Umbilical cord (tissue), 1 donor: ENCODE measurements at regions not wholly inside any gene's neighbourhood (a gene's known extent, or its start where the extent isn't known, plus 50 kb on each side); places are given as distances from the start of the nearest gene placed in this dataset.

Source experiments
- DNase-seq: peaks from one replicate; pipeline ENCODE4 v3.0.0-alpha.2; 2015; ENCODE audit warnings: low spot score

DNA sequence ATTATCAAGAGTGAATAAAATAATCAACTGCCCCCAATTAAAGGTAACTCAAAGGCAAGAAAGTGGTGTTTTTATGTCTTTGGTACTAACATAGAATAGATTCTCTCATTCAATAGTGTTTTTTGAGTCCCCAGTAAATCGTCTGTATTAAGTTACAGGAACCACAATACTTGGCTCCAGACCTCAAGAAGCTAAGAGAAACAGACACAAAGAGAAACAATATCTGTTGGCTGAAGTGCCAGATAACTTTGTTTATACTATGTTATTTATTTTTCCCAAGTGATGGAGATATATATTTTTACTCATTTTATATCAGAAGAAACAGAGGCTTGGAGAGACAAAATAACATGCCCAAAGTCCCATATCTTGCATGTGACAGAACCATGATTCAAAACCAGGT, 201.7 kb upstream of the HNRNPA3 start:
- DNase-seq = no peak

DNA sequence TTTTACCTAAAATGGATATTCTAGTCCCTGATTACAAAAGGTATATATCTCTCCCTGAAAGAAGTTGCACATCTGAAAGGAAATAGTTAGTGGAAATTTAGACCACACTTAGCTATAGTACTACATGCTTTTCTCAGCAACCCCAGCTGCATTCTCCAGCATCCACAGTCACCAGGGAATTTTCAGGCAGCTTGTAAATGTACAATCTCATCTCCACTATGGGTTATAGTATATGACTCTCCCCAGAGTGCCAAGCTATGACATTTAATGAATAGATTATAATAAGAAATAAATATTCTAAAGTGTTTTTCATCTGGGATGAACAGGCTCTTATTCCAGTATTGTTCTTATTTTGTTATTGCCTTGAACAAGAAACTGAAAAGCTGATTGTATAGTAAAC, 197.6 kb upstream of the HNRNPA3 start:
- no peak for DNase-seq

GRCh38 chr2:177015356-177015923, 197.2 kb upstream of the HNRNPA3 start:
- no peak for DNase-seq

DNA sequence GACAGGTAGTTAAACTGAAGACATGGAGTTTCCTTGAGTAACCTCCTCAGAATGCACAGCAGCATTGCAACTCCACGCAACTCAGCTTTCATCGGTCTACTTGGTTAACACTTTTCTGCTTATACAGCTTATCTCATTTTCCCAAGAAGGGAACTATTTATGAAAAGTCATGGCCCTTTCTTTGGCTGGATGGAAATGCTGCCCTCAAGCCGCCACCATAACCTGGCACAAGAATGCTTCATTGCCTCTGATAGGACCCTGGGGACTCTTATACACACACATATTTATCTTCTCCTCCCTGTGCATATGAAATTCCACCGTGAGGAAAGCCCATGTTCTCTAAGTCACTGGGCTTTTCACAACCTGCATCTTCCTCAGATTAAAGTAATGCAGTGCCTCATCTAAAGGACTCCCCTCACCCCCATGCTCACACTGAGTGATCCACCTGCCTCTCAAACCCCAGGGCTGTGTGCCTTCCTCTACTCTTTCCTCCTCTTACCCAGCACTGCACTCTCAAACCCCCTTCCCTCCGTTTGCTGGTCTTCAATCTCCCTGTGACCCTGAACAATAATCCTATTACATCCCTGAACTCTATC, 192.0 kb upstream of the HNRNPA3 start:
- DNase-seq = no peak

- peak; percentile 14 for DNase-seq
These were observed 190.8 kb upstream of the HNRNPA3 start for GRCh38 chr2:177021706-177022343.

GRCh38 chr2:177024765-177025164, 187.8 kb upstream of the HNRNPA3 start:
- DNase-seq = peak; percentile 13

DNA sequence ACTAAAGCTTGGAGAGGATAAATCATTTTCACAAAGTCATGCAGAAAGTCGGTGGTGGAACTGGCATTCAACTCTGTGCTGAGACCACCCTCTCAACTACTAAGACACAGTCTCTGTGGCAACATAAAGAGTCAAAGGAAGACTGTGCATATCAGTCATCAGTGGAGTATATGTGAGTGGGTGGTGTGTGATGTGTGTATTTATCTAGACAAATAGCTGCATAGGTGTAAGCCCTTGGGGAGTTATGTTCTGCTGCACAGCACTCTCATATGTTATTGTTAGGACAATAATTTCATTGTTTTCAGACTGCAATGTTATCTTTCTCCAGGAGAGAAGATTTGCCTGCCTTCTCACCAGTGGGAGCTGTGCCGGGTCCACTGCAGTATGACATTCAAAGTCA, 186.3 kb upstream of the HNRNPA3 start:
- DNase-seq = no peak

DNA sequence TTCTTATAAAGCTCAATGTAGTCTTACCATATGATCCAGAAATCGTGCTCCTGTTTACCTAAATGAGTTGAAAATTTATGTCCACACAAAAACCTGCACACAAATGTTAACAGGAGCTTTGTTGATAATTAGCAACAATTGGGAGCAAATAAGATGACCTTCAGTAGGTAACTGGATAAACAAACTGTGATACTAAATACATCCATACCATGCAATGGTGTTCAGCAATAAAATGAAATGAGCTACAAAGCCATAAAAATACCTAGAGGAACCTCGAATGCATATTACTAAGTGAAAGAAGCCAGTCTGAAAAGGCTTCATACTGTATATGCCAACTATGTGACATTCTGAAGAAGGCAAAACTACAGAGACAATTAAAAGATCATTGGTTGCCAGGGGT, 185.6 kb upstream of the HNRNPA3 start:
- DNase-seq = no peak

DNA sequence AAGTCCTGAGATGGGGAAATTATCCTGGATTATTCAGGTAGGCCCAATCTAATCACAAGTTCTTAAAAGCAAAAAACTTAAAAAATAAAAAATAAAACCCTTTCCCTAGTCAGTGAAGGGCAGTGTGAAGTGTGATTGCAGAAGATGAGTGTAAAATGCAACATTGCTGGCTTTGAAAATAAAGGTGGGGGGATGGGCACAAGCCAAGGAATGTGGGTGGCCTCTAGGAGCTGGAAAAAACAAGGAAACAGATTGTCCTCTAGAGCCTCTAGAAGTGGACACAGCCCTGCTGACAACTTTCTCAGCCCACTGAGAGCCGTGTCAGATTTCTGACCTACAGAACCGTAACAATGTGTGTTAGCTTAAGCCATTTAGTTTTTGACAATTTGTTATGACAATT, 184.3 kb upstream of the HNRNPA3 start:
- DNase-seq = no peak

DNA sequence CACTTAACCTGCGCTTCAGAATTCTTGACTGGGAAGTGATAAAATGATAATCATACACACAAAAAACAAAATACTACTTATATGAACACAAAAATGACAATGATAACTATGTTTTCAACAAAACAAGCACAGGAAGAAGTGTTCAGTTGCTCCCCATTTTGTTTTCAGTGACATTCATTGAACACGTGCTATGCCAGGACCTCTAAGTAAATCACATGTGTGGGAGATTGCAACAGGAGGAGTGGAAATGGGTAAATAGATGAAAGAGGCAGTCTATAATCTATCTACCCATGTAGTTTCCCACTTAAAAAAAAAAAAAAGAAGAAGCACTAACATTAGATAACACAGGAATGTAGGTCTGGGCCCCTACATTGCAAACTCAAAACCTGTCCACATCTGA, 183.5 kb upstream of the HNRNPA3 start:
- DNase-seq = no peak

DNA sequence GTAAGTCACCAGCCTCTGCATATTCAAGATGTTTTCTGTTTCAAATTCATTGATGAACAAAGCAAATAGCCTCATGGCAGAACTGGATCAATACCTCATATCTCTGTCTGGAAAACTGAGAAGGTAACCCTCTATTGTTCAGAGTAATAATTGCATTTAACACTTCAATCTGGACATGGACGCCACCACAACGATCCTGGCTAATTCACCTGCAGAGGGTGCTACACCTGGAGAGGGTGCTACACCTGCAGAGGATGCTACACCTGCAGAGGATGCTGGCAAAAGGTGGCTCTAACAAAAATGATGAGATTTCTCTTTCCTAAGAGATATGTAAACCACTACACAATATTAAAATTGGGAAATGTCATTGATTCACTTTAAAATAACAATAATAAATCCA, 183.1 kb upstream of the HNRNPA3 start:
- no peak for DNase-seq

GRCh38 chr2:177029901-177030300, 182.7 kb upstream of the HNRNPA3 start:
- DNase-seq = no peak

DNA sequence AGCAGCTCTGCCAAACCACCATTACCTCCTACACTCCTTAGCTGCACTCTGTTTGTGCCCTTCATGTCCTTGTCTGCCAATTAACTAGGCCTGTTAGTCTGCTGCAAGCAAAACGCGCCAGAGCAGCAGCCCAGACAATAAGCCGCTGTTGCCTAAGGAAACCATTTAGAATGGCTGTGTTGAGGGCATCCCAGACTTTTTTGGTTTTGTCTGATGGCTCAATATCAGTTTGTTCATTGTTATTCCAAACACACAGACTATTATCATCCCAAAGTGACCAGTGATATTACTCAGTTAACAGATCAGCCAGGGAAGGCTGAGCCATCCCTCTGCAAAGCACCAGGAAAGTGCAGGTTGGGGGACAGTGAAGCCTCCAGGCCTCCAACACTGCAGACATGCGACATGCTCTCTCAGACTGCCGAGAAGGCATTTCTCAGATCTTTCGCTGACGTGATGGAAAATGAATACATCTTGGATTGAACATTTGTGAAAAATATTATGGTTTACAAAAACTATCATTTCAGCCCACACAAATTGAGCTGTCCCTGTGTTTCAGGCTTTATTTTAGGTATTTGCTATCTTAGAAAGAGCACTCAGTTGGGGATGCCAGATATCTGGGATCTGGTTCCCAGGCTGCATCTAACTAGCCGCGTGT, 182.0 kb upstream of the HNRNPA3 start:
- DNase-seq = no peak

- DNase-seq = no peak
These were observed 181.0 kb upstream of the HNRNPA3 start for GRCh38 chr2:177031438-177032180.

GRCh38 chr2:177036747-177037146, 175.8 kb upstream of the HNRNPA3 start:
- no peak for DNase-seq

- DNase-seq = no peak
These were observed 175.0 kb upstream of the HNRNPA3 start for GRCh38 chr2:177037569-177037968.

DNA sequence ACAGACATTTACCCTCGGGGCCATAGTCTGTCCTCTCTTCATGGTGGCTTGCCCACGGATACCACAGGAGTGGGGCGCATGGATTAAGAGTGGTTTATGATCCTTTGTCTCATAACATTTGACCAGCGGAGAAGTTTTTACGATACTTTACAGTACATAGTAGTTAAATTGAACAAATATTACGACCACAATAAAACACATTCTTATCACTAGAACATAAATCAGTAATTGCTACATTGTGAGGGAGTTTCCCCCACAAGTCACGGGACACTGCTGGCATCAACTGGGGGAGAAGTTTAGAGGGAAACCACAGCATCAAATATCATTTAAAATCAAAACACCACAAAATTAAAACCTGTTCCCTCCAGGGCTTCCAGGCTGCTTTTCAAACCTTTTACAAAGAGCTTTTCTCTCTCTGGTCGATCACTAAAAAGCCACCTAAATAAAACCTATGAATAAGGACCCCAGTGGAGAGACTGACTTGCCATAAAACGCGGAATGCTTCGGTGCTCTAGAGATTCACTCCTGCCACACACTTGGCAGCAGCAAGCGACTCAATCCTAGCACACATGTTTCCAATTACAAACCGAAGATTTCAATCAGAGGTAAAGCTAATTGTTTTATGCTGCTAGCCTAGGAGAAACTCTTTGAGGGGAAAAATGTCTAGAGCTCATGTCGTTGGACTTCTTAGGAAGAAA, 173.7 kb upstream of the HNRNPA3 start:
- DNase-seq = no peak

- no peak for DNase-seq
These were observed 170.3 kb upstream of the HNRNPA3 start for GRCh38 chr2:177042311-177042710.

- no peak for DNase-seq
These were observed 167.9 kb upstream of the HNRNPA3 start for GRCh38 chr2:177044671-177045070.

DNA sequence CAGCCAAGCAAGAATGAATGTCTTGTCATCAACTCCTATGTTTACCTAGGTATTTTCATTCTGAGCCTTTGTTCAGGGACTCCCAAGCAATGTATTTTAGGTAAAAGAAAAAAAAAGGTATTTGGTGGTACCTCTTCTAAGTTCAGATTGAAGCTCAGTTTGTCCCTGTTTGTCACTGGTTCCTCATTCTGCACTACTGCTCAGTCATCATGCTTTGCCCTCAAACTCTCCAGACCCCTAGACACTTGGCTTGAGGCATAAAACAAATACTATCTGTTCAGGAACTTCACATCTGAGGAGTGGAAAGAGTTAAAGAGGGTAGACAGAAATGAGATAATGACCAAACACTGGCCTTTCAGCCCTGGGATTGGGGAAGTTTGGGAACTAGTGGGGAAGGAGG, 163.6 kb upstream of the HNRNPA3 start:
- no peak for DNase-seq

- no peak for DNase-seq
These were observed 161.3 kb upstream of the HNRNPA3 start for GRCh38 chr2:177051278-177051677.

DNA sequence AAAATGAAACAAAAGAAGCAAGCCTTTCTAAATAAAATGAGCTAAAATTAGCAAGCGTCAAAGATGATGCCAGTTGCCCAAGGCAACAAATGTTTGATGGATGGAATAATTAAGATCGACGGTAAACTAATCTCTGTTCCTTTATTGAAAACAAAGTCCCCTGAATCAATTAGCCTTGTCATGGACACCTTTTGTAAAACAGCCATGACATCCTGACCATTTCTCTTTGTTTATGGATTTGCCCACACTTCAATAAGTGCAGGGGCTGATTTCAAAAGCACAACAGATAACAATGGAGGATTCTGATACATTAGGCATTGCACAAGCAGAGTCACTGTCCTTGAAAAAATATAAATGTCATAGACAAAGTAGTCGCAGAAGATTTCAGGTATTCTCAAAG, 160.1 kb upstream of the HNRNPA3 start:
- no peak for DNase-seq
